Brain microvascular endothelial cell (primary cell): ENCODE measurements at regions not wholly inside any gene's neighbourhood (a gene's known extent, or its start where the extent isn't known, plus 50 kb on each side); places are given as distances from the start of the nearest gene placed in this dataset.

Experiments used
- DNase-seq: peaks from one replicate; pipeline ENCODE4 v3.0.0-alpha.2; 2020
- H3K27ac ChIP-seq: fragments of 250-450 bp; sonication (Bioruptor Pico); 2 replicates; pipeline ENCODE4 v1.5.1; 2020; ENCODE audit warnings: mild to moderate bottlenecking, moderate library complexity
- H3K27me3 ChIP-seq: fragments of 250-450 bp; sonication (Bioruptor Pico); replicated peaks from 2 replicates; pipeline ENCODE4 v1.5.1; 2020; ENCODE audit warnings: mild to moderate bottlenecking
- H3K36me3 ChIP-seq: fragments of 250-450 bp; sonication (Bioruptor Pico); replicated peaks from 2 replicates; pipeline ENCODE4 v1.5.1; 2020; ENCODE audit warnings: mild to moderate bottlenecking
- H3K4me3 ChIP-seq: 2 replicates; pipeline ENCODE4 v1.5.1; 2011; ENCODE audit warnings: low read depth, mild to moderate bottlenecking, control low read depth, low read length, moderate library complexity
- in situ Hi-C: cut with HindIII; loops from 2 replicates; pipeline ENCODE4 v1.10.0; 2017; ENCODE audit warnings: low sequenced_read_pairs, low pct_ligation_motif_present
- TF ChIP-seq, protein P1 (sequence below): IDR thresholded peaks from 2 replicates; pipeline ENCODE4 v1.5.1; 2011; ENCODE audit warnings: low read depth, mild to moderate bottlenecking, moderate library complexity, low read length, control low read depth, inconsistent platforms; ENCODE audit errors: missing control alignments

DNA sequence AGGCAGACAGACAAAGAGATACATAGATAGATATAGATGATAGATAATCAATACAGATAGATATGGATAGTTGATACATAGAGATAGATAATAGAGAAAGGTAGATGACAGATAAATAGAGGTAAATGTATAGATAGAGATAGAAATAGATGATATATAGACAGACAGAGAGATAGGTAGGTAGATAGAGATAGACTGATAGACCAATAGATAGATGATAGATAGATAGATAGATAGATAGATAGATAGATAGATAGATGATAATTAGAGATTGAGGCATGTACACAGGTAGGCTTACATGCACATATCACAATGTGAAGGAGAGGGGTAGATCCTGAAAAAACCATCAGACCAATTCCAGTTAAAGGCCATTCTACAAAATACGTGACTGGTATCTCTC, 724.7 kb downstream of the GALR1 start:
- no peak for DNase-seq
- Histone ChIP-seq H3K27me3 (no peaks in the 10 kb centered on the region), H3K4me3 (no peak overlapping the region), H3K27ac (no peak overlapping the region), H3K36me3 (no peaks in the 10 kb centered on the region)
- in situ Hi-C loops = no loop called here
- TF ChIP-seq, protein P1, sequence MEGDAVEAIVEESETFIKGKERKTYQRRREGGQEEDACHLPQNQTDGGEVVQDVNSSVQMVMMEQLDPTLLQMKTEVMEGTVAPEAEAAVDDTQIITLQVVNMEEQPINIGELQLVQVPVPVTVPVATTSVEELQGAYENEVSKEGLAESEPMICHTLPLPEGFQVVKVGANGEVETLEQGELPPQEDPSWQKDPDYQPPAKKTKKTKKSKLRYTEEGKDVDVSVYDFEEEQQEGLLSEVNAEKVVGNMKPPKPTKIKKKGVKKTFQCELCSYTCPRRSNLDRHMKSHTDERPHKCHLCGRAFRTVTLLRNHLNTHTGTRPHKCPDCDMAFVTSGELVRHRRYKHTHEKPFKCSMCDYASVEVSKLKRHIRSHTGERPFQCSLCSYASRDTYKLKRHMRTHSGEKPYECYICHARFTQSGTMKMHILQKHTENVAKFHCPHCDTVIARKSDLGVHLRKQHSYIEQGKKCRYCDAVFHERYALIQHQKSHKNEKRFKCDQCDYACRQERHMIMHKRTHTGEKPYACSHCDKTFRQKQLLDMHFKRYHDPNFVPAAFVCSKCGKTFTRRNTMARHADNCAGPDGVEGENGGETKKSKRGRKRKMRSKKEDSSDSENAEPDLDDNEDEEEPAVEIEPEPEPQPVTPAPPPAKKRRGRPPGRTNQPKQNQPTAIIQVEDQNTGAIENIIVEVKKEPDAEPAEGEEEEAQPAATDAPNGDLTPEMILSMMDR = no peak

DNA sequence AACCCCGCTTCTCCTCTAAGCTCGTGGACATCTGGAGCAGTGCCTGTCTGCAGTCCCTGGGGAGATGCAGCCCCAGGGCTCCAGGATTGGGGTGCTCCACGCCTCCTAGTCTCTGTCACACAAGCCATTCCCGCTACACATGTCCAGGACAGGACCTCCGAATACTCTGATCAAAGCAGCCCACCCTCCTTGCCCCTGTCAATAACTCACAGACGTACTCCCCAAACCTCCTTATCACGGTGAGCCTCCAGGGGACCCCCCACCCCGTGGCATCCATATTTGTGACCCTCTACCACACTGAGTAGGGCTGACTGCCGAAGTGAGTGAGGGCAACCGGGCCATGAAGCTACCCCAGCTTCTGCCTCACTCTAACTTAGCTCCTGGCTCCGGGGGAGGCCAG, 727.7 kb downstream of the GALR1 start:
- H3K4me3 ChIP-seq = no peak overlapping the region
- H3K27ac ChIP-seq = no peak overlapping the region
- H3K27me3 ChIP-seq = no peaks in the 10 kb centered on the region
- no peaks in the 10 kb centered on the region for H3K36me3 ChIP-seq
- no peak for DNase-seq
- TF ChIP-seq, protein P1 = no peak
- in situ Hi-C loops = no loop called here

DNA sequence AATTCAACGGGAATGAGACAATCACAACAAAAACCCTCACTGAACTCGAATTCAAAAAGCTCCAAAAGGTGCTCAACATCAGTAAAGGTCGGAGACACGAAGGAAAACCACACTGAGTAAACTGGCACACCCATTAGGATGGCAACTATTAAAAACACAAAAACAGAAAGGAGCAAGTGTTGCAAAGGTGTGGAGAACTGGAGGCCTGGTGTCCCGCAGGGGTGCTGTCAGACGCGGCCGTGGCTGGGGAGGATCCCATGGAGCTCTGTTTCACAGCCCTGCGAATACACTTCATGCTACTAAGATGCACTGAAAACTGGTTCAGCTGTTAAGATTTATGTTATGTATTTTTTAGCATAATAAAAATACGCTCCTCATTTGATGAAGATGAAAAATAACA, 730.6 kb downstream of the GALR1 start:
- Histone ChIP-seq H3K36me3 (no peaks in the 10 kb centered on the region), H3K27ac (no peak overlapping the region), H3K4me3 (no peak overlapping the region), H3K27me3 (no peaks in the 10 kb centered on the region)
- no peak for DNase-seq
- TF ChIP-seq, protein P1 = no peak
- in situ Hi-C loops = no loop called here

DNA sequence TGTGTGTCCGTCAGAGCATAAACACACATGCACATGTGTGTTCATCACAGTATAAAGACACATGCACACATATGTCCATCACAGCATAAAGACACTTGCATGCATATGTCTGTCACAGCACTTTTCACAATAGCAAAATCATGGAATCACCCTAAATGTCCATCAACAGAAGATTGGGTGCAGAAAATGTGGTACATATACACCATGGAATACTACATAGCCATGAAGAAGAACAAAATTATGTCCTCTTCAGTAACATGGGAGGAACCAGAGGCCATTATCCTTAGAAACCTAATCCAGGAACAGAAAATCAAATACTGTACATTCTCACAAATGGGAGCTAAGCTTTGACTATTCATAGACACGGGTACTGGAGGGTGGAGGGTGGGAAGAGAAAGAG, 732.2 kb downstream of the GALR1 start:
- Histone ChIP-seq H3K36me3 (no peaks in the 10 kb centered on the region), H3K4me3 (no peak overlapping the region), H3K27me3 (no peaks in the 10 kb centered on the region), H3K27ac (no peak overlapping the region)
- DNase-seq = no peak
- in situ Hi-C loops = no loop called here
- TF ChIP-seq, protein P1 = no peak

DNA sequence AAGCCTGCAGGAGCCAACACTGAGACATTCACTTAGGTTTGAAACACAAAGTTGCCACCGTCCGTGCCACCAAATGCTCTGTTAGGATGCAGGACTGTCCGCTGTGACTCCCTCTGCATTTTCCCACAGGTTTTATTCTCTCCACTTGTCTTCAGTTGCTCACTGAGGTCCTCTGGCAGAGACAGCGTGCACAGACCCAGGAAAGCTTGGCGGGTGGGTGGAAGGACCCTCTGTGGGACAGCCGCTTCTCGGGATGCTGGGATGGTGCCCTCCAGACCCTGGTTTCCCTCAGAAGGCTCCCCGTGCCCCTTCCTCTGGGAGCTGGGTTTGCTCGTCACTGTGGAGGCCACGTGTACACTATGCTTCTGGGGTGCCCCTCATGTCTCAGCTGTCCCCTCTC, 733.6 kb downstream of the GALR1 start:
- Histone ChIP-seq H3K27me3 (no peaks in the 10 kb centered on the region), H3K27ac (no peak overlapping the region), H3K36me3 (no peaks in the 10 kb centered on the region), H3K4me3 (no peak overlapping the region)
- TF ChIP-seq, protein P1 = no peak
- in situ Hi-C loops = no loop called here
- DNase-seq = no peak

DNA sequence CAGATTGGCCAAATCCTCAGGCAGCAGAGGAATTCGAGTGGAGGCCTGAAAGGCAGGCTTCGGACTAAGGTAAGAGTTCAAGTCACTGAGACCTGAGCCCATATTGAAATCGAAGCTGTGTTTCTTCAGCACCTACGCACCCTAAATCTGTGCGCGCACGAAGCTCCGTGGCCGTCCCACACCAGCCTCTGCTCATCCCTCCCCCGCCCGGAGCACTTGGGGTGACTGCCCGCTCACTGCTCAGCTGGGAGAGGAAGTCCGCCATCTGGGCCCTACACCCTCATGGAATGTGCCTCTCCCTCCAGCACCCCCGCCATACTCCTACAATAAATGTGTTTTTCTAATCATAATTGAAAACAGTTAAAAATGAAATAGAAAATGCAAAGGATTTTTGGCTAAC, 734.5 kb downstream of the GALR1 start:
- Histone ChIP-seq H3K27me3 (no peaks in the 10 kb centered on the region), H3K4me3 (no peak overlapping the region), H3K36me3 (no peaks in the 10 kb centered on the region), H3K27ac (no peak overlapping the region)
- no peak for DNase-seq
- in situ Hi-C loops = no loop called here
- TF ChIP-seq, protein P1 = no peak
